ENCODE measurements at regions not wholly inside any gene's neighbourhood (a gene's known extent, or its start where the extent isn't known, plus 50 kb on each side); places are given as distances from the start of the nearest gene placed in this dataset.

- Mint-ChIP-seq H3K27me3 (ENCODE audit: insufficient read depth) (no peaks in the 10 kb centered on the region), H3K4me1 (ENCODE audit: low read depth) (peaks cover 92% of the 10 kb centered on the region), H3K4me3 (no peak overlapping the region), H3K36me3 (ENCODE audit: low read depth) (peaks cover 18% of the 10 kb centered on the region), H3K9me3 (no peaks in the 10 kb centered on the region), H3K27ac (no peak overlapping the region)
- no peak for TF ChIP-seq CTCF (IDR thresholded peaks at IDR 0.05)
- no peak for DNase-seq
Observed at GRCh38 chr5:103455796-103456195, 106.8 kb downstream of the NUDT12 start.

- no peak for DNase-seq
- Mint-ChIP-seq H3K4me3 (no peak overlapping the region), H3K4me1 (ENCODE audit: low read depth) (peaks cover 92% of the 10 kb centered on the region), H3K27ac (no peak overlapping the region), H3K27me3 (ENCODE audit: insufficient read depth) (no peaks in the 10 kb centered on the region), H3K36me3 (ENCODE audit: low read depth) (peaks cover 18% of the 10 kb centered on the region), H3K9me3 (no peaks in the 10 kb centered on the region)
- TF ChIP-seq CTCF (IDR thresholded peaks at IDR 0.05) = no peak
Observed at GRCh38 chr5:103454770-103455169, 107.8 kb downstream of the NUDT12 start.

- H3K27ac Mint-ChIP-seq = peak overlapping the region; percentile 92
- no peaks in the 10 kb centered on the region for H3K9me3 Mint-ChIP-seq
- H3K27me3 Mint-ChIP-seq (ENCODE audit: insufficient read depth) = no peaks in the 10 kb centered on the region
- peaks cover 18% of the 10 kb centered on the region for H3K36me3 Mint-ChIP-seq (ENCODE audit: low read depth)
- TF ChIP-seq CTCF (IDR thresholded peaks at IDR 0.05) = no peak
- H3K4me3 Mint-ChIP-seq = peak overlapping the region; percentile 16; the same call in 1 of the 2 replicates
- peaks cover 76% of the 10 kb centered on the region for H3K4me1 Mint-ChIP-seq (ENCODE audit: low read depth)
- DNase-seq = peak; percentile 76
Observed at GRCh38 chr5:103452666-103453065, 109.9 kb downstream of the NUDT12 start.

- H3K9me3 Mint-ChIP-seq = no peaks in the 10 kb centered on the region
- peaks cover 76% of the 10 kb centered on the region for H3K4me1 Mint-ChIP-seq (ENCODE audit: low read depth)
- peak overlapping the region; percentile 92 for H3K27ac Mint-ChIP-seq
- no peaks in the 10 kb centered on the region for H3K27me3 Mint-ChIP-seq (ENCODE audit: insufficient read depth)
- no peak for TF ChIP-seq CTCF (IDR thresholded peaks at IDR 0.05)
- H3K4me3 Mint-ChIP-seq = peak overlapping the region; percentile 16; the same call in 1 of the 2 replicates
- H3K36me3 Mint-ChIP-seq (ENCODE audit: low read depth) = peaks cover 14% of the 10 kb centered on the region; the same call in 1 of the 2 replicates
- no peak for DNase-seq
Observed at GRCh38 chr5:103452089-103452488, 110.5 kb downstream of the NUDT12 start.

GRCh38 chr5:103451261-103451660, 111.3 kb downstream of the NUDT12 start:
- peaks cover 76% of the 10 kb centered on the region for H3K4me1 Mint-ChIP-seq (ENCODE audit: low read depth)
- no peak for DNase-seq
- H3K36me3 Mint-ChIP-seq (ENCODE audit: low read depth) = peaks cover 7% of the 10 kb centered on the region; the same call in 1 of the 2 replicates
- H3K27ac Mint-ChIP-seq = peak overlapping the region; percentile 92
- H3K9me3 Mint-ChIP-seq = no peaks in the 10 kb centered on the region
- no peak for TF ChIP-seq CTCF (IDR thresholded peaks at IDR 0.05)
- H3K27me3 Mint-ChIP-seq (ENCODE audit: insufficient read depth) = no peaks in the 10 kb centered on the region; the same call in 1 of the 2 replicates
- H3K4me3 Mint-ChIP-seq = peak overlapping the region; percentile 48
